RWPE1 (cell line): ENCODE measurements at regions not wholly inside any gene's neighbourhood (a gene's known extent, or its start where the extent isn't known, plus 50 kb on each side); places are given as distances from the start of the nearest gene placed in this dataset.

Source experiments
- CTCF ChIA-PET: fragments of 350-600 bp; sonication (Branson Sonifier 250); formaldehyde crosslinking; extraction: SDS; loops from one replicate; lab custom pipeline; 2021; lab: Yijun Ruan, JAX
- POLR2A ChIA-PET: fragments of 400-600 bp; formaldehyde crosslinking; extraction: SDS; loops from one replicate; lab custom pipeline; 2020; ENCODE audit warnings: antibody characterized with exemption; ENCODE audit not compliant: low non-redundant PET; lab: Yijun Ruan, JAX
- DNase-seq: peaks from one replicate; pipeline ENCODE4 v3.0.0; 2012; ENCODE audit warnings: low spot score
- H3K27ac ChIP-seq: fragments of 450-650 bp; 2 replicates; pipeline ENCODE4 v1.5.1; 2017
- TF ChIP-seq, protein P1 (sequence below): fragments of 450-650 bp; conservative IDR thresholded peaks from 2 replicates; pipeline ENCODE4 v1.5.1; 2017; ENCODE audit warnings: low read depth, mild to moderate bottlenecking

DNA sequence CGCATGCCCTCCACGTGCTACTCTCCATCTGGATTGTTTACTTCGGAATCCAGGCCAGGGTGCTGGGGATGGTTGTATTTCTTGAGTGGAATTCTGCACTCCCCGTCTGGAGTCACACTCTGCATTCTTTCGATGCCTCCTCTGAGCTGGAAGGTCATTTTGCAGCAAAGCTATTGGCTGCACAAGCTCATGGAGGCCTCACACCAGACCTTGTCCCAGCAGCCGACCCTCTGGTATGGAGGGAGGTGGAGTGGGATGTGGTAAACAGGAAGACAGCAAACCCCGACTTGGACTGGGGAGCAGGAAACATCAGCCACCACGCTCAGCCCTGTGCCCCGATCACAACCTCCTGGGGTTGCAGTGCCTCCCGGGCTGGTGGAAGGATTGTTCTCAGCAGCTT lies 225.3 kb upstream of the LNX1 start:
- POLR2A ChIA-PET, result no interaction called here
- TF ChIP-seq, protein P1, sequence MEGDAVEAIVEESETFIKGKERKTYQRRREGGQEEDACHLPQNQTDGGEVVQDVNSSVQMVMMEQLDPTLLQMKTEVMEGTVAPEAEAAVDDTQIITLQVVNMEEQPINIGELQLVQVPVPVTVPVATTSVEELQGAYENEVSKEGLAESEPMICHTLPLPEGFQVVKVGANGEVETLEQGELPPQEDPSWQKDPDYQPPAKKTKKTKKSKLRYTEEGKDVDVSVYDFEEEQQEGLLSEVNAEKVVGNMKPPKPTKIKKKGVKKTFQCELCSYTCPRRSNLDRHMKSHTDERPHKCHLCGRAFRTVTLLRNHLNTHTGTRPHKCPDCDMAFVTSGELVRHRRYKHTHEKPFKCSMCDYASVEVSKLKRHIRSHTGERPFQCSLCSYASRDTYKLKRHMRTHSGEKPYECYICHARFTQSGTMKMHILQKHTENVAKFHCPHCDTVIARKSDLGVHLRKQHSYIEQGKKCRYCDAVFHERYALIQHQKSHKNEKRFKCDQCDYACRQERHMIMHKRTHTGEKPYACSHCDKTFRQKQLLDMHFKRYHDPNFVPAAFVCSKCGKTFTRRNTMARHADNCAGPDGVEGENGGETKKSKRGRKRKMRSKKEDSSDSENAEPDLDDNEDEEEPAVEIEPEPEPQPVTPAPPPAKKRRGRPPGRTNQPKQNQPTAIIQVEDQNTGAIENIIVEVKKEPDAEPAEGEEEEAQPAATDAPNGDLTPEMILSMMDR, result no peak
- CTCF ChIA-PET, result no interaction called here
- DNase-seq, result no peak
- no peak overlapping the region for H3K27ac ChIP-seq

DNA sequence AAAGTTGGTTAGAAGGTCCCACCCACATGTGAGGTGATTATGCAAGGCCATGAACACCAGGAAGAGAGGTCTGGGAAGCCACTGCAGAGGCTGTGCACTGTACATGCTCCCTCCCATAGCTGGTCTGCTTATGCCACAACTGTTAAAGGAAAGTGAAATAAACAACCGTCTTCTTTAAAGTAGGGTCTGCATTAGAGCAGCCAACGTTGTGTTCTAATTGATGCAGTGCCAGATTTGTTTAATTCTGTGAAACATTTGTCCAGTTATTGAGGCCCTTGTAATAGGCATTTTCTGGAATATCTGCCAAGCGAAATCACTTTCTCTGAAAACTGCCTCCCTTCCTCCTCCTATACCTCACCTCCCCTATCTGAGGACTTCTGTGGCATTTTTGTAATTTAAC lies 224.0 kb upstream of the LNX1 start:
- DNase-seq, result no peak
- CTCF ChIA-PET, result no interaction called here
- no peak overlapping the region for H3K27ac ChIP-seq
- POLR2A ChIA-PET, result no interaction called here
- TF ChIP-seq, protein P1, result no peak

DNA sequence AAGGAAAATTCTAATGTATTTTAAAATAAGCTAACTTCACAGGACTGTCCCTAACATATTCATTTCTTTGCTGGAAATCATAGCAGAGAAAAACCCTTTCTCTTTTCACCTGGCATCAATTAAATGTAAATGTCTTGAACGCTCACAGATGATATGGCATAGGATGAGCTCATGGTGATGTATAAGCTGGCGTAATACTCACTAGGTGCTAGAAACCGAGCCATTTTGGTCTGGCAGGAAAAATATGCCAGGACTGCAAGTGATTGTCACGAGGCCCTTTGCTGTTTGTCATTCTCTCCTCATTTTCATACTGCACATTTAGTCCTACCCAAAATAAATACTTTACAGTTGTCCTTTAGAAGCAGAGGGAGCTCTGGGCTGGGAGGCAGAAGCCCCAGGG lies 222.7 kb upstream of the LNX1 start:
- no peak overlapping the region for H3K27ac ChIP-seq
- DNase-seq, result no peak
- CTCF ChIA-PET, result no interaction called here
- POLR2A ChIA-PET, result no interaction called here
- TF ChIP-seq, protein P1, result no peak

DNA sequence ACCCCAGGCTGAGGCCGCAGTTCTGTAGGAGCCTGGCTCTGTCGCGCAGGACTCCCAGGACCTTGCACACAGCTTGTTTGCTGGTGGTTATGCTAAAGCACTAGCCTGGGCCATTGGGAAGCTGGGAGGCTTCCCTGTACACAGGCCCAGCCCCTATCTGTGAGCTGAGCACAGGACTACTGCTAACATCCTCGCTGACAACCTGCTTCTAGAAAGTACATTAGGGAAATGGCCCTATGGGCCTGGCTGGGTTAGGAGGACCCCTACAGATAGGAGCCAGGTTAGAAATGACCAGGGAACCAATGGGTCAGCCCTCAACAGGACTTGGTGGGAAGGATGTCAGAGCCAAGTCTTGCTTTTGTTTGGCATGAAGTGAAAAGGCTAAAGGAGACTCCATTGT lies 219.4 kb upstream of the LNX1 start:
- H3K27ac ChIP-seq, result no peak overlapping the region
- POLR2A ChIA-PET, result no interaction called here
- TF ChIP-seq, protein P1, result no peak
- DNase-seq, result no peak
- CTCF ChIA-PET, result no interaction called here

GRCh38 chr4:53809816-53810215 lies 218.5 kb upstream of the LNX1 start:
- ChIA-PET POLR2A (no interaction called here), CTCF (no interaction called here)
- TF ChIP-seq, protein P1, result no peak
- no peak for DNase-seq
- no peak overlapping the region for H3K27ac ChIP-seq

DNA sequence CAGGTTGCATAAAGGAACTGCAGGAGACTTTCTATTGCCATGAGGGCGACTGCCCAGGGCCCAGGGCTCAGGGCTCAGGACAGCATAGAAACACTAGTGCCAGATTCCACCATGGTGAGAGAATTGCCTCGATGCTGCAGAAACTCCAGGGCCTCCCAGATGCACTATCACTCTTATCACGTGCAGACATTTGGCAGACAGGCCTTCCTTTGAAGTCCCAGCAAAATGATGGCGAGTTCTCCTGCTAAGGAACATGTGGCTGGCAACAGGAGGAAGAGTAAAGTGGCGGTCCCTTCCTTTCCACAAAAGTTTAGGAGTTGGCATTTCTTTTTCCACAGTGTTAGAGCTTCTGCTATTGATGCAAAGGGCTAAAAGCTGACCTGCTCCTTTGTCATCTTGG lies 214.0 kb upstream of the LNX1 start:
- no peak overlapping the region for H3K27ac ChIP-seq
- POLR2A ChIA-PET, result no interaction called here
- no peak for DNase-seq
- CTCF ChIA-PET, result interaction anchor here (0.5 to 0.8 kb wide), 3 partner anchors 9 to 437 kb away, joined by 3 to 4 read pairs (median 3); no protein-coding TSS in a partner anchor
- TF ChIP-seq, protein P1, result no peak

GRCh38 chr4:53804719-53805118 lies 213.4 kb upstream of the LNX1 start:
- H3K27ac ChIP-seq, result no peak overlapping the region
- POLR2A ChIA-PET, result no interaction called here
- CTCF ChIA-PET, result interaction anchor here (0.5 to 1.0 kb wide), 5 partner anchors 9 to 438 kb away, joined by 3 to 4 read pairs (median 3); no protein-coding TSS in a partner anchor
- TF ChIP-seq, protein P1, result peak; percentile 18; the same call in 1 of the 2 replicates
- peak; percentile 18 for DNase-seq
